ENCODE measurements at regions not wholly inside any gene's neighbourhood (a gene's known extent, or its start where the extent isn't known, plus 50 kb on each side); places are given as distances from the start of the nearest gene placed in this dataset.
A peak's percentile ranks its signal among the peaks of the same experiment; 100 is the strongest.

- Histone ChIP-seq H2BK20ac (ENCODE audit: low read depth, low read length, poor library complexity, severe bottlenecking) (peak overlapping the region; percentile 51), H3K79me2 (ENCODE audit: insufficient read depth, low read length) (no peaks in the 10 kb centered on the region), H2AFZ (ENCODE audit: low read length) (no peak overlapping the region), H4K5ac (ENCODE audit: insufficient read length, low read depth, low read length) (no peak overlapping the region), H3T11ph (ENCODE audit: low read length) (no peak overlapping the region), H3K18ac (ENCODE audit: insufficient read length, low read depth, low read length) (no peak overlapping the region), H2AK5ac (ENCODE audit: insufficient read length, low read length) (no peak overlapping the region), H3K79me1 (ENCODE audit: insufficient read depth, low read depth, low read length, poor library complexity, severe bottlenecking) (no peaks in the 10 kb centered on the region), H3K23ac (ENCODE audit: insufficient read length, low read depth, low read length) (no peak overlapping the region), H3K9me3 (ENCODE audit: control insufficient read depth, low read depth, low read length) (no peaks in the 10 kb centered on the region), H3K4me1 (ENCODE audit: insufficient read depth, low read length) (peaks cover 20% of the 10 kb centered on the region), H3K56ac (ENCODE audit: insufficient read length, low read depth, low read length) (no peak overlapping the region), H2BK15ac (ENCODE audit: low read depth, low read length) (no peak overlapping the region), H3K14ac (ENCODE audit: insufficient read depth, low read length) (no peak overlapping the region), H4K20me1 (ENCODE audit: control insufficient read depth, insufficient read depth, insufficient read length) (no peaks in the 10 kb centered on the region), H3K23me2 (ENCODE audit: insufficient read length, low read depth, low read length, poor library complexity, severe bottlenecking) (no peaks in the 10 kb centered on the region), H2BK5ac (ENCODE audit: insufficient read length, low read length) (no peak overlapping the region), H4K91ac (ENCODE audit: insufficient read length, low read depth, low read length) (no peak overlapping the region), H3K9ac (ENCODE audit: extremely low read depth, insufficient read length, low read length) (no peak overlapping the region), H2BK120ac (ENCODE audit: low read depth, low read length, poor library complexity, severe bottlenecking) (no peak overlapping the region), H4K8ac (replicated peaks; ENCODE audit: insufficient read length, low read depth, low read length) (no peak overlapping the region), H2BK12ac (ENCODE audit: insufficient read length, low read depth, low read length) (peak overlapping the region; percentile 69), H3K27ac (ENCODE audit: insufficient read length, low read depth, low read length) (no peak overlapping the region), H3K27me3 (ENCODE audit: insufficient read depth, low read length) (no peaks in the 10 kb centered on the region), H3K4me2 (ENCODE audit: insufficient read depth, insufficient read length, low read length) (no peak overlapping the region), H3K4ac (ENCODE audit: low read depth, low read length) (no peak overlapping the region; the same call in 1 of the 2 replicates)
- Mint-ChIP-seq H3K27ac (peak overlapping the region in 1 of 3 experiments; percentile 81; a peak in 2 of 7 replicates), H3K4me3 (no peak overlapping the region), H3K27me3 (ENCODE audit: low read depth) (peaks cover 2% of the 10 kb centered on the region; the same call in 1 of the 2 replicates), H3K9me3 (no peaks in the 10 kb centered on the region; a peak in 2 of 5 replicates), H3K4me1 (peaks cover 73 to 92% of the 10 kb centered on the region in 2 experiments), H3K36me3 (ENCODE audit: insufficient read depth in 1 of 3, low read depth in 3 of 3) (peaks cover 0 to 6% (median 0%) of the 10 kb centered on the region in 3 experiments; a peak in 2 of 7 replicates)
- TF ChIP-seq CTCF (conservative IDR thresholded peaks at IDR 0.05): no peak
- no CpG with 5 or more reads among the region's 5 CpGs for WGBS (ENCODE audit: extremely low coverage, insufficient read length, low lambda C conversion rate)
- DNase-seq: no peak
These were observed 717.3 kb downstream of the DIAPH3 start for GRCh38 chr13:59446391-59446790.
